Natural killer cell (primary cell): ENCODE measurements at regions not wholly inside any gene's neighbourhood (a gene's known extent, or its start where the extent isn't known, plus 50 kb on each side); places are given as distances from the start of the nearest gene placed in this dataset.

Source experiments
- ATAC-seq, 3 donors: fragments of 150-1000 bp in 2 of 3; fragments of 200-7000 bp in 1 of 3; cut with Tn5 transposase; 1 replicate in 1 of 3; 2 replicates in 2 of 3; pipeline ENCODE4 v1.10.0; 2021; ENCODE audit warnings: mild to moderate bottlenecking in 2 of 3, moderate library complexity in 2 of 3
- DNase-seq, 2 donors: peaks; one replicate each; pipeline versions ENCODE4 v3.0.0 to v3.0.0-alpha.2; 2013 to 2021; ENCODE audit warnings: mixed read lengths in 1 of 2
- H3K27ac ChIP-seq: one replicate; pipeline ENCODE4 v1.5.1; 2013; ENCODE audit warnings: mild to moderate bottlenecking, low read length
- H3K27me3 ChIP-seq: one replicate; pipeline ENCODE4 v1.6.1; 2013; ENCODE audit warnings: low read length; ENCODE audit not compliant: control insufficient read depth, insufficient read depth
- H3K36me3 ChIP-seq: one replicate; pipeline ENCODE4 v1.6.1; 2013; ENCODE audit warnings: low read length; ENCODE audit not compliant: control insufficient read depth, insufficient read depth
- H3K4me1 ChIP-seq: one replicate; pipeline ENCODE4 v1.6.1; 2013; ENCODE audit warnings: low read length; ENCODE audit not compliant: control insufficient read depth, insufficient read depth
- H3K4me3 ChIP-seq: one replicate; pipeline ENCODE4 v1.5.1; 2013; ENCODE audit warnings: low read length
- H3K9me3 ChIP-seq: one replicate; pipeline ENCODE4 v1.6.1; 2013; ENCODE audit warnings: low read length; ENCODE audit not compliant: control insufficient read depth, insufficient read depth
- H3K27ac Mint-ChIP-seq, 2 donors: one replicate each; pipeline ENCODE4 v1.8.0; 2022; ENCODE audit warnings: mild to moderate bottlenecking in 2 of 2, mixed read lengths in 2 of 2, moderate library complexity in 1 of 2
- H3K27me3 Mint-ChIP-seq, 2 donors: one replicate each; pipeline ENCODE4 v1.8.0; 2022; ENCODE audit warnings: low read depth in 2 of 2, mixed read lengths in 2 of 2
- H3K36me3 Mint-ChIP-seq: one replicate; pipeline ENCODE4 v1.8.0; 2022; ENCODE audit warnings: mixed read lengths
- H3K4me1 Mint-ChIP-seq, 2 donors: one replicate each; pipeline ENCODE4 v1.8.0; 2022; ENCODE audit warnings: mixed read lengths in 2 of 2
- H3K4me3 Mint-ChIP-seq: one replicate; pipeline ENCODE4 v1.8.0; 2022; ENCODE audit warnings: mild to moderate bottlenecking, moderate library complexity, mixed read lengths
- H3K9me3 Mint-ChIP-seq, 2 donors: one replicate each; pipeline ENCODE4 v1.8.0; 2022; ENCODE audit warnings: mixed read lengths in 2 of 2
- CTCF ChIP-seq: fragments of 200-600 bp; IDR thresholded peaks from one replicate; pipeline ENCODE4 v1.8.0; 2022; ENCODE audit warnings: antibody characterized with exemption
- WGBS: methylation state at CpG from one replicate; pipeline ENCODE4 v1.1.7; 2013; ENCODE audit warnings: missing lambda C conversion rate; ENCODE audit not compliant: insufficient coverage; 5-methylcytosine and 5-hydroxymethylcytosine counted together
- intact Hi-C: fragments of 100-400 bp; cut with micrococcal nuclease; formaldehyde crosslinking; loops from one replicate; pipeline ENCODE4 v1.14.2; 2022

- no peaks in the 10 kb centered on the region for H3K27me3 ChIP-seq
- Mint-ChIP-seq H3K27ac (no peak overlapping the region), H3K4me1 (no peaks in the 10 kb centered on the region), H3K36me3 (no peaks in the 10 kb centered on the region), H3K4me3 (no peak overlapping the region), H3K27me3 (peaks cover 6 to 8% of the 10 kb centered on the region in 2 donors), H3K9me3 (no peaks in the 10 kb centered on the region)
- ATAC-seq (no peak), DNase-seq (no peak)
- no peaks in the 10 kb centered on the region for H3K9me3 ChIP-seq
- no peak overlapping the region for H3K4me3 ChIP-seq
- no peak overlapping the region for H3K27ac ChIP-seq
- no peaks in the 10 kb centered on the region for H3K4me1 ChIP-seq
- intact Hi-C loops: no loop called here
- WGBS: 73% methylated on average over 5 of the region's 6 CpGs
- TF ChIP-seq CTCF: no peak
- H3K36me3 ChIP-seq: no peaks in the 10 kb centered on the region
Measured at GRCh38 chr1:209241487-209241886, 342.0 kb upstream of the CAMK1G start.

- Histone ChIP-seq H3K4me3 (no peak overlapping the region), H3K27ac (no peak overlapping the region), H3K9me3 (no peaks in the 10 kb centered on the region), H3K27me3 (no peaks in the 10 kb centered on the region), H3K36me3 (no peaks in the 10 kb centered on the region), H3K4me1 (no peaks in the 10 kb centered on the region)
- Mint-ChIP-seq H3K27me3 (no peaks in the 10 kb centered on the region), H3K4me1 (no peaks in the 10 kb centered on the region), H3K9me3 (no peaks in the 10 kb centered on the region), H3K36me3 (no peaks in the 10 kb centered on the region), H3K4me3 (no peak overlapping the region), H3K27ac (no peak overlapping the region)
- intact Hi-C loops: no loop called here
- 42% methylated on average over 5 of the region's 6 CpGs for WGBS
- peak in 1 of 2 donors; percentile 69 for DNase-seq
- peak; percentile 76 for TF ChIP-seq CTCF
- peak; percentile 50 to 74 (median 66) for ATAC-seq
Measured at GRCh38 chr1:209248649-209249279, 334.8 kb upstream of the CAMK1G start.

- H3K36me3 Mint-ChIP-seq: no peaks in the 10 kb centered on the region
- no peaks in the 10 kb centered on the region for H3K4me1 Mint-ChIP-seq
- DNase-seq (no peak), ATAC-seq (no peak)
- no peak overlapping the region for H3K4me3 ChIP-seq
- H3K4me3 Mint-ChIP-seq: no peak overlapping the region
- TF ChIP-seq CTCF: no peak
- no peak overlapping the region for H3K27ac ChIP-seq
- H3K36me3 ChIP-seq: no peaks in the 10 kb centered on the region
- no peaks in the 10 kb centered on the region for H3K27me3 Mint-ChIP-seq
- 17% methylated on average over 1 of the region's 2 CpGs for WGBS
- H3K27me3 ChIP-seq: no peaks in the 10 kb centered on the region
- intact Hi-C loops: no loop called here
- H3K4me1 ChIP-seq: no peaks in the 10 kb centered on the region
- H3K9me3 Mint-ChIP-seq: no peaks in the 10 kb centered on the region
- H3K9me3 ChIP-seq: no peaks in the 10 kb centered on the region
- no peak overlapping the region for H3K27ac Mint-ChIP-seq
Measured at GRCh38 chr1:209249280-209249670, 334.2 kb upstream of the CAMK1G start.

GRCh38 chr1:209249785-209250440, 333.6 kb upstream of the CAMK1G start:
- Mint-ChIP-seq H3K36me3 (no peaks in the 10 kb centered on the region), H3K9me3 (no peaks in the 10 kb centered on the region), H3K27me3 (no peaks in the 10 kb centered on the region), H3K4me3 (no peak overlapping the region), H3K27ac (no peak overlapping the region), H3K4me1 (no peaks in the 10 kb centered on the region)
- Histone ChIP-seq H3K4me3 (no peak overlapping the region), H3K36me3 (no peaks in the 10 kb centered on the region), H3K4me1 (no peaks in the 10 kb centered on the region), H3K27me3 (no peaks in the 10 kb centered on the region), H3K9me3 (no peaks in the 10 kb centered on the region), H3K27ac (no peak overlapping the region)
- no peak for TF ChIP-seq CTCF
- DNase-seq (no peak), ATAC-seq (no peak)
- WGBS: 70% methylated on average over 4 of the region's 8 CpGs
- intact Hi-C loops: no loop called here
